GM18858 (cell line): ENCODE measurements at regions not wholly inside any gene's neighbourhood (a gene's known extent, or its start where the extent isn't known, plus 50 kb on each side); places are given as distances from the start of the nearest gene placed in this dataset.

Experiments
- ATAC-seq: cut with Tn5 transposase; IDR thresholded peaks from one replicate; pipeline ENCODE4 v1.9.1; 2021; ENCODE audit not compliant: unreplicated experiment

GRCh38 chr18:24560511-24560981, 100.1 kb downstream of the HRH4 start:
- ATAC-seq = no peak

- ATAC-seq = no peak
These were observed 101.0 kb downstream of the HRH4 start for GRCh38 chr18:24561369-24561965.

- ATAC-seq = no peak
These were observed 106.8 kb downstream of the HRH4 start for GRCh38 chr18:24567199-24567598.

GRCh38 chr18:24570716-24571115, 110.3 kb downstream of the HRH4 start:
- ATAC-seq = no peak

GRCh38 chr18:24582771-24583170, 122.3 kb downstream of the HRH4 start:
- ATAC-seq = no peak

- ATAC-seq = no peak
These were observed 123.8 kb downstream of the HRH4 start for GRCh38 chr18:24584205-24584604.

GRCh38 chr18:24584813-24585212, 124.4 kb downstream of the HRH4 start:
- no peak for ATAC-seq

GRCh38 chr18:24585996-24586566, 125.6 kb downstream of the HRH4 start:
- no peak for ATAC-seq

GRCh38 chr18:24586662-24587360, 126.4 kb downstream of the HRH4 start:
- ATAC-seq = no peak

GRCh38 chr18:24588440-24588839, 128.0 kb downstream of the HRH4 start:
- ATAC-seq = no peak

- no peak for ATAC-seq
These were observed 130.5 kb downstream of the HRH4 start for GRCh38 chr18:24590946-24591345.

GRCh38 chr18:24593401-24593800, 133.0 kb downstream of the HRH4 start:
- no peak for ATAC-seq

- no peak for ATAC-seq
These were observed 133.4 kb downstream of the HRH4 start for GRCh38 chr18:24593886-24594285.

- no peak for ATAC-seq
These were observed 135.2 kb downstream of the HRH4 start for GRCh38 chr18:24595561-24596031.

GRCh38 chr18:24600076-24600654, 139.7 kb downstream of the HRH4 start:
- ATAC-seq = no peak

- no peak for ATAC-seq
These were observed 141.1 kb downstream of the HRH4 start for GRCh38 chr18:24601585-24601984.

GRCh38 chr18:24602201-24602600, 141.8 kb downstream of the HRH4 start:
- ATAC-seq = no peak

GRCh38 chr18:24603151-24603550, 142.7 kb downstream of the HRH4 start:
- ATAC-seq = no peak

GRCh38 chr18:24605444-24605843, 145.0 kb downstream of the HRH4 start:
- ATAC-seq = no peak

GRCh38 chr18:24609254-24609653, 148.8 kb downstream of the HRH4 start:
- ATAC-seq = no peak

- ATAC-seq = no peak
These were observed 150.6 kb downstream of the HRH4 start for GRCh38 chr18:24611075-24611474.
